Neural crest cell (in vitro differentiated cells): ENCODE measurements at regions not wholly inside any gene's neighbourhood (a gene's known extent, or its start where the extent isn't known, plus 50 kb on each side); places are given as distances from the start of the nearest gene placed in this dataset.
"Not testable (repeated sequence)": the region's sequence is repeated elsewhere in the genome, so short reads cannot be mapped to it uniquely, and the experiment has no call there.

Experiments
- DNase-seq: peaks from one replicate; pipeline ENCODE4 v3.0.0; 2021; ENCODE audit warnings: low read depth, mixed read lengths, low spot score
- H3K27ac Mint-ChIP-seq: one replicate; pipeline ENCODE4 v1.8.0; 2021; ENCODE audit warnings: mild to moderate bottlenecking, mixed read lengths; ENCODE audit not compliant: unreplicated experiment
- H3K27me3 Mint-ChIP-seq: 2 replicates; pipeline ENCODE4 v1.8.0; 2021; ENCODE audit warnings: low read depth, mild to moderate bottlenecking, mixed read lengths
- H3K36me3 Mint-ChIP-seq: 2 replicates; pipeline ENCODE4 v1.8.0; 2021; ENCODE audit warnings: low read depth, mild to moderate bottlenecking, mixed read lengths
- H3K4me1 Mint-ChIP-seq: 2 replicates; pipeline ENCODE4 v1.8.0; 2021; ENCODE audit warnings: mixed read lengths
- H3K4me3 Mint-ChIP-seq: one replicate; pipeline ENCODE4 v1.8.0; 2021; ENCODE audit warnings: mild to moderate bottlenecking, mixed read lengths
- H3K9me3 Mint-ChIP-seq: 2 replicates; pipeline ENCODE4 v1.8.0; 2021; ENCODE audit warnings: mixed read lengths
- TF ChIP-seq, protein P1 (sequence below): fragments of 200-600 bp; sonication (generic); conservative IDR thresholded peaks from 2 replicates; pipeline ENCODE4 v1.5.0; 2021; ENCODE audit warnings: antibody characterized with exemption, mild to moderate bottlenecking

DNA sequence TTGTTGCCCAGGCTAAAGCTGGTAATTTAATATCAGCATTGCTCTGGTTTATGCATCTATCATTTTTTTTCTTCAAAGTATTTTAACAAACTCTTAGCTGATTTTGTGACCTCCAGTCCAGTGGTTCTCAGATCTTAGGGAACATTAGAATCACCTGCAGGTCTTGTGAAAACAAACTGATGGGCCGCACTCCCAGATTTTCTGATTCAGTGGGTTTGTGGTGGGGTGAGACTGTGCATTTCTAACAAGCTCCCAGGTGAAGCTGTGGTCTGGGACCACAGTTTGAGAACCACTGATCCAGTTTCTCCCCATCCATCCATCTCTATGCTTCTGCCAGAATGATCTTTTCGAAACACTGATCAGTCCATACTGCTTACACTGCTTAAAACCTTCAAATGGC is 305.7 kb upstream of the USP24 start:
- H3K27ac Mint-ChIP-seq = no peak overlapping the region
- TF ChIP-seq, protein P1, sequence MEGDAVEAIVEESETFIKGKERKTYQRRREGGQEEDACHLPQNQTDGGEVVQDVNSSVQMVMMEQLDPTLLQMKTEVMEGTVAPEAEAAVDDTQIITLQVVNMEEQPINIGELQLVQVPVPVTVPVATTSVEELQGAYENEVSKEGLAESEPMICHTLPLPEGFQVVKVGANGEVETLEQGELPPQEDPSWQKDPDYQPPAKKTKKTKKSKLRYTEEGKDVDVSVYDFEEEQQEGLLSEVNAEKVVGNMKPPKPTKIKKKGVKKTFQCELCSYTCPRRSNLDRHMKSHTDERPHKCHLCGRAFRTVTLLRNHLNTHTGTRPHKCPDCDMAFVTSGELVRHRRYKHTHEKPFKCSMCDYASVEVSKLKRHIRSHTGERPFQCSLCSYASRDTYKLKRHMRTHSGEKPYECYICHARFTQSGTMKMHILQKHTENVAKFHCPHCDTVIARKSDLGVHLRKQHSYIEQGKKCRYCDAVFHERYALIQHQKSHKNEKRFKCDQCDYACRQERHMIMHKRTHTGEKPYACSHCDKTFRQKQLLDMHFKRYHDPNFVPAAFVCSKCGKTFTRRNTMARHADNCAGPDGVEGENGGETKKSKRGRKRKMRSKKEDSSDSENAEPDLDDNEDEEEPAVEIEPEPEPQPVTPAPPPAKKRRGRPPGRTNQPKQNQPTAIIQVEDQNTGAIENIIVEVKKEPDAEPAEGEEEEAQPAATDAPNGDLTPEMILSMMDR = no peak
- no peaks in the 10 kb centered on the region for H3K9me3 Mint-ChIP-seq
- DNase-seq = no peak
- no peak overlapping the region for H3K4me3 Mint-ChIP-seq
- no peaks in the 10 kb centered on the region for H3K36me3 Mint-ChIP-seq
- H3K4me1 Mint-ChIP-seq = no peaks in the 10 kb centered on the region
- H3K27me3 Mint-ChIP-seq = peaks cover 13% of the 10 kb centered on the region

DNA sequence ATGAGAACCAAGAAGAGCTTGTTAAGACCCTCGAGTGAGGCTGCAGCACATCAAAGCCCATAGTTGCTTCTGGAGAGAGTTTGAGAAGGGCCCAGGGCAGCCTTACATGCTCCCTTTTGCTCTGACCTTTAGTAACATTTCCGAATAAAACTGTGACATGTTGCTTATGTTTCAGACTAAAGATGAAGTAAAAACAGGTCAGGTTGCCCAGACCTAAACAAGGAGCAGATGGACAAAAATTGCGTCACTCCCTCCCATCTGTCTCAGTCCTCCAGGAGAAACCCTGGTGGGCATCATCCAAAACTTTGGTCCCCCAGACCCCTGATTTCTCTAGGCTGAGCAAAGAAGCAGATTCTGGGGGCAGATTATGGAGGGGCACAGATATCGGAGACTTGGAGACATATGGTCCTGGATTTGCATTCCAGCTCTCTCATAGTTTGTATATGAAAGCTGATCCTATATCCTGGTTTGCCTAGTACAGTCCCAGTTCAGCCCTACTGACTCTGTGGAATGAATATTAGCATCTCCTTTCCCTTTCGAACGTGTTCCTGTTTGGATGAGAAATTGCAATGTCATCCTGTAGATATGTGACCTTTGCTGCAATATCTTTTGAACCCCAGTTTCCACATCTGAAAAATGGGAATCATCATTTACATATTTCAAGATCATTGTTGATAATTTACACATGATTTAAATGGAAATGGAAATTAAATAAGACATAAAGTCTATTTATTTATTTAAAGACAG is 304.9 kb upstream of the USP24 start:
- Mint-ChIP-seq H3K4me1 (no peaks in the 10 kb centered on the region), H3K4me3 (no peak overlapping the region), H3K9me3 (no peaks in the 10 kb centered on the region), H3K27me3 (peaks cover 13% of the 10 kb centered on the region), H3K27ac (no peak overlapping the region), H3K36me3 (no peaks in the 10 kb centered on the region)
- DNase-seq = no peak
- TF ChIP-seq, protein P1 = no peak

DNA sequence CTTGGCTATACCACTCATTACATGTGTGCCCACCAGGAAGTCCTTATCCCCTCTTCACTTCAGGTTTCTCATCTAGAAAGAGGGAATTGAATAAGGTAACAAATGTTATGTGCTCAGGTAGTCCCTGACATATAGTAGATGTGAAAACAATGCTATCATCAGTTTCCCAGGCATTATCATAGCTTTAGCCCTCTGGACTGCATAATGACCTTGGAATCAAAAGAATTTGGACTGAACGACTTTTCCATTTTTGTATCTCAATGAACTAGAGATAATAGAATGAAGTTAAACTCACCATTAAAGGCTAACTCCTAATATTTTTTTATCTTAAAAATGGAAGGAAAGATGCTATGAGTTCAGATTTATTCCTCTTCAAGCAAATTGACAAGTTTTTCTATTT is 304.1 kb upstream of the USP24 start:
- TF ChIP-seq, protein P1 = no peak
- peaks cover 13% of the 10 kb centered on the region for H3K27me3 Mint-ChIP-seq
- no peak overlapping the region for H3K27ac Mint-ChIP-seq
- H3K4me1 Mint-ChIP-seq = peaks cover 4% of the 10 kb centered on the region
- H3K36me3 Mint-ChIP-seq = no peaks in the 10 kb centered on the region
- no peak overlapping the region for H3K4me3 Mint-ChIP-seq
- no peaks in the 10 kb centered on the region for H3K9me3 Mint-ChIP-seq
- DNase-seq = no peak

DNA sequence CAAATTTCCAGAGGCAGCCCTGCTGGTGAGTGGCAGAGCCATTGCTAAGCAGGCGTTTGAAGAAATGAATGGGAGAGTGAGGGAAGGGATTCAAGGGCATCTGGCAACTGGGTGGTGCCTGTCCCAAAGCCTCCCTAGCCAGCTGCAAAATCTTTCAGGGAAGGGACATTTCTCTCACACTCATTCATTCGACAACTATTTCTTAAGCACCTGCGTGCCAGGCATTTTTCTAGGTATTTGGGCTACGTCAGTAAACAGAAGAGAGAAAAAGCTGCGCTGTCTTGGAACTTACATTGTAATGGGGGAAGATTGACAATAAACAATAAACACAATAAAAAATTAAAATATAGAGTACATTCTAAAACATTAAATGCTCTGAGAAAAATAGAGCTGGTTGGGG is 301.9 kb upstream of the USP24 start:
- peaks cover 4% of the 10 kb centered on the region for H3K4me1 Mint-ChIP-seq
- H3K27me3 Mint-ChIP-seq = peaks cover 13% of the 10 kb centered on the region
- H3K9me3 Mint-ChIP-seq = no peaks in the 10 kb centered on the region
- H3K27ac Mint-ChIP-seq = no peak overlapping the region
- DNase-seq = no peak
- no peak overlapping the region for H3K4me3 Mint-ChIP-seq
- TF ChIP-seq, protein P1 = no peak
- no peaks in the 10 kb centered on the region for H3K36me3 Mint-ChIP-seq

DNA sequence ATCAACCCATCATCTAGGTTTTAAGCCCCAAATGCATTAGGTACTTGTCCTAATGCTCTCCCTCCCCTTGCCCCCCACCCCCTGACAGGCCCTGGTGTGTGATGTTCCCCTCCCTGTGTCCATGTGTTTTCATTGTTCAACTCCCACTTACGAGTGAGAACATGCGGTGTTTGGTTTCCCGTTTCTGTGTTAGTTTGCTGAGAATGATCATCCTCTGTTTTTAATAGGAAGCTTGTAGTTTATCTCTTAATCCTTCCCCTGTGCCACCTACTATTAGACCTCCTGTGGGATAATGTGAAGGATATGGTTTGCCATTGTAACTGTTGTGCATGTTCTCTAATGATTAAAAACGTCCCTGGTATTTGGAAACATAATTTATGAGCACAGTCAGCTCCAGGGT is 299.4 kb upstream of the USP24 start:
- H3K4me3 Mint-ChIP-seq, H3K36me3 Mint-ChIP-seq, DNase-seq, H3K4me1 Mint-ChIP-seq, H3K27ac Mint-ChIP-seq, H3K9me3 Mint-ChIP-seq: not testable (repeated sequence)
- peaks cover 13% of the 10 kb centered on the region for H3K27me3 Mint-ChIP-seq

DNA sequence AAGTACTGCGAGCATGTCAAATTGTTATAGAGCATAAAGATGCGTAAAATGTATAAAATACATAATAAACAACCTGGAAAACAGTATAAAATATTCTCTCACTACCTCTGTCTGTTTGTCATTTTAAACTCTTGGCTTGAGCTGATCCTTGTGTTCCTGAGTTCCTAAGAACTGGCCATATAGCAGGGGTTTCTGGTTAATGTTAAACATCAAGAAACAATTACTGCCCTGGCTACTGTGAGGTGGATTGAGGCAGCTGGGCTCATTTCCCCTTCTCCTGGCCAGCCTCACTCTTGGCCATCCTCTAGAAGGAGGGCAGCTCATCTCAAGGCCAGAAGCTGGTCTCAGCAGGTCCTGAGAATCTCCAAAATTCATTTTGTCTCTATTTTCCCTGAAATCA is 297.3 kb upstream of the USP24 start:
- H3K36me3 Mint-ChIP-seq = no peaks in the 10 kb centered on the region
- peaks cover 4% of the 10 kb centered on the region for H3K4me1 Mint-ChIP-seq
- no peak overlapping the region for H3K4me3 Mint-ChIP-seq
- no peak for DNase-seq
- H3K27me3 Mint-ChIP-seq = peaks cover 6% of the 10 kb centered on the region
- no peaks in the 10 kb centered on the region for H3K9me3 Mint-ChIP-seq
- TF ChIP-seq, protein P1 = no peak
- H3K27ac Mint-ChIP-seq = no peak overlapping the region
